Testis (tissue), 2 donors: ENCODE measurements at regions not wholly inside any gene's neighbourhood (a gene's known extent, or its start where the extent isn't known, plus 50 kb on each side); places are given as distances from the start of the nearest gene placed in this dataset.
"Not testable (repeated sequence)": the region's sequence is repeated elsewhere in the genome, so short reads cannot be mapped to it uniquely, and the experiment has no call there.

Experiments used
- DNase-seq: peaks from one replicate; pipeline ENCODE4 v3.0.0-alpha.2; 2019
- H3K27ac ChIP-seq, 2 donors: fragments of 200-600 bp; sonication (generic); one replicate each; pipeline ENCODE4 v1.5.1; 2019
- H3K27me3 ChIP-seq: fragments of 200-600 bp; sonication (generic); one replicate; pipeline ENCODE4 v1.5.1; 2019
- H3K36me3 ChIP-seq: fragments of 200-600 bp; sonication (generic); one replicate; pipeline ENCODE4 v1.5.1; 2017; ENCODE audit warnings: low read depth; ENCODE audit errors: missing control alignments
- H3K4me1 ChIP-seq: fragments of 200-600 bp; sonication (generic); one replicate; pipeline ENCODE4 v1.5.1; 2019
- H3K4me3 ChIP-seq, 2 donors: fragments of 200-600 bp; sonication (generic); one replicate each; pipeline ENCODE4 v1.5.1; 2017 to 2019
- H3K9me3 ChIP-seq: fragments of 200-600 bp; sonication (generic); one replicate; pipeline ENCODE4 v1.5.1; 2017
- POLR2A ChIP-seq: fragments of 450-650 bp; IDR thresholded peaks from one replicate; pipeline ENCODE4 v1.6.1; 2017; ENCODE audit warnings: antibody characterized with exemption, mild to moderate bottlenecking, moderate library complexity
- WGBS, 2 donors: methylation state at CpG; one replicate each; pipeline ENCODE4 v1.1.5; 2018; 5-methylcytosine and 5-hydroxymethylcytosine counted together
- intact Hi-C: fragments of 100-400 bp; cut with DNase I; formaldehyde crosslinking; loops from one replicate; pipeline ENCODE4 v1.15.1; 2023; ENCODE audit warnings: low total_unique reads
- TF ChIP-seq, protein P1 (sequence below), 3 experiments: fragments of 450-650 bp in 2 of 3; fragments of 200-600 bp in 1 of 3; sonication (generic) in 1 of 3; IDR thresholded peaks; one replicate each; pipeline ENCODE4 v1.5.1; 2016 to 2019; ENCODE audit warnings: antibody characterized with exemption in 3 of 3, mild to moderate bottlenecking in 2 of 3, moderate library complexity in 1 of 3

GRCh38 chr17:31786796-31787481 is 72.1 kb downstream of the COPRS start:
- 79 to 85% methylated on average over 7 of the region's 7 CpGs for WGBS, 2 donors

GRCh38 chr17:31780483-31780882 is 78.6 kb downstream of the COPRS start:
- H3K4me1 ChIP-seq = no peaks in the 10 kb centered on the region
- intact Hi-C loops = no loop called here

More at GRCh38 chr17:31786796-31787481, 72.1 kb downstream of the COPRS start:
- Histone ChIP-seq H3K36me3 (no peaks in the 10 kb centered on the region), H3K27me3 (no peaks in the 10 kb centered on the region), H3K4me1 (no peaks in the 10 kb centered on the region), H3K27ac (no peak overlapping the region), H3K9me3 (no peaks in the 10 kb centered on the region), H3K4me3 (no peak overlapping the region)
- TF ChIP-seq, protein P1, sequence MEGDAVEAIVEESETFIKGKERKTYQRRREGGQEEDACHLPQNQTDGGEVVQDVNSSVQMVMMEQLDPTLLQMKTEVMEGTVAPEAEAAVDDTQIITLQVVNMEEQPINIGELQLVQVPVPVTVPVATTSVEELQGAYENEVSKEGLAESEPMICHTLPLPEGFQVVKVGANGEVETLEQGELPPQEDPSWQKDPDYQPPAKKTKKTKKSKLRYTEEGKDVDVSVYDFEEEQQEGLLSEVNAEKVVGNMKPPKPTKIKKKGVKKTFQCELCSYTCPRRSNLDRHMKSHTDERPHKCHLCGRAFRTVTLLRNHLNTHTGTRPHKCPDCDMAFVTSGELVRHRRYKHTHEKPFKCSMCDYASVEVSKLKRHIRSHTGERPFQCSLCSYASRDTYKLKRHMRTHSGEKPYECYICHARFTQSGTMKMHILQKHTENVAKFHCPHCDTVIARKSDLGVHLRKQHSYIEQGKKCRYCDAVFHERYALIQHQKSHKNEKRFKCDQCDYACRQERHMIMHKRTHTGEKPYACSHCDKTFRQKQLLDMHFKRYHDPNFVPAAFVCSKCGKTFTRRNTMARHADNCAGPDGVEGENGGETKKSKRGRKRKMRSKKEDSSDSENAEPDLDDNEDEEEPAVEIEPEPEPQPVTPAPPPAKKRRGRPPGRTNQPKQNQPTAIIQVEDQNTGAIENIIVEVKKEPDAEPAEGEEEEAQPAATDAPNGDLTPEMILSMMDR (IDR thresholded peaks at IDR 0.05) = no peak
- TF ChIP-seq POLR2A = no peak
- intact Hi-C loops = no loop called here
- no peak for DNase-seq

GRCh38 chr17:31778523-31778922 is 80.5 kb downstream of the COPRS start:
- no peak for DNase-seq
- Histone ChIP-seq H3K36me3 (no peaks in the 10 kb centered on the region), H3K27me3 (no peaks in the 10 kb centered on the region), H3K4me1 (no peaks in the 10 kb centered on the region), H3K9me3 (no peaks in the 10 kb centered on the region), H3K4me3 (no peak overlapping the region), H3K27ac (no peak overlapping the region)
- intact Hi-C loops = no loop called here
- TF ChIP-seq, protein P1 (IDR thresholded peaks at IDR 0.05) = no peak
- no peak for TF ChIP-seq POLR2A
- 52 to 57% methylated on average over 3 to 4 of the region's 4 CpGs for WGBS, 2 donors

More at GRCh38 chr17:31780483-31780882, 78.6 kb downstream of the COPRS start:
- Histone ChIP-seq H3K27ac (no peak overlapping the region), H3K27me3 (no peaks in the 10 kb centered on the region), H3K9me3 (no peaks in the 10 kb centered on the region), H3K4me3 (no peak overlapping the region), H3K36me3 (no peaks in the 10 kb centered on the region)
- TF ChIP-seq, protein P1 (IDR thresholded peaks at IDR 0.05) = no peak
- no peak for TF ChIP-seq POLR2A
- 46 to 95% methylated on average over 1 of the region's 1 CpG for WGBS, 2 donors
- DNase-seq = no peak

GRCh38 chr17:31771328-31771727 is 87.7 kb downstream of the COPRS start:
- intact Hi-C loops, DNase-seq, H3K27me3 ChIP-seq, H3K27ac ChIP-seq, H3K4me3 ChIP-seq, H3K9me3 ChIP-seq, H3K36me3 ChIP-seq, H3K4me1 ChIP-seq: not testable (repeated sequence)
- WGBS, 2 donors = 93 to 96% methylated on average over 3 of the region's 3 CpGs

DNA sequence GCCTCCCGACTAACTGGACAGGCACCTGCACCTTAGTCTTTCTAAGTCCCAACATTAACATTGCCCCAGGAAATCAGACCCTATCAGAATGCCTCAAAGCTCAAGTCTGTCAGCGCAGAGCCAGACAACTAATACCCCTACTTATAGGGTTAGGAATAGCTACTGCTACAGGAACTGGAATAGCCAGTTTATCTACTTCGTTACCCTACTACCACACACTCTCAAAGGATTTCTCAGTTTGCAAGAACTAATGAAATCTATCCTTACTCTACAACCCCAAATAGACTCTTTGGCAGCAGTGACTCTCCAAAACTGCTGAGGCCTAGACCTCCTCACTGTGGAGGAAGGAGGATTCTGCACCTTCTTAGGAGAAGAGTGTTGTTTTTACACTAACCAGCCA is 88.5 kb downstream of the COPRS start:
- H3K4me3 ChIP-seq, H3K27ac ChIP-seq, H3K4me1 ChIP-seq, H3K27me3 ChIP-seq, H3K36me3 ChIP-seq, intact Hi-C loops, DNase-seq, H3K9me3 ChIP-seq: not testable (repeated sequence)
- 91 to 95% methylated on average over 3 of the region's 3 CpGs for WGBS, 2 donors

GRCh38 chr17:31761836-31762510 is 97.1 kb downstream of the COPRS start:
- not testable (repeated sequence) for H3K4me3 ChIP-seq
- 91% methylated on average over 7 of the region's 7 CpGs for WGBS, 2 donors

More at GRCh38 chr17:31761836-31762510, 97.1 kb downstream of the COPRS start:
- intact Hi-C loops, H3K4me1 ChIP-seq, H3K27me3 ChIP-seq, H3K36me3 ChIP-seq, H3K9me3 ChIP-seq, H3K27ac ChIP-seq, DNase-seq: not testable (repeated sequence)
